OCI-LY1 (cell line): ENCODE measurements at regions not wholly inside any gene's neighbourhood (a gene's known extent, or its start where the extent isn't known, plus 50 kb on each side); places are given as distances from the start of the nearest gene placed in this dataset.

Source experiments
- H2AFZ ChIP-seq: fragments of 200-600 bp; sonication (generic), shearing (Covaris generic); 2 replicates; pipeline ENCODE4 v1.6.0; 2014; ENCODE audit warnings: antibody characterized with exemption, mild to moderate bottlenecking, low read length
- H3F3A ChIP-seq: fragments of 200-600 bp; sonication (generic), shearing (Covaris generic); 2 replicates; pipeline ENCODE4 v1.6.0; 2014; ENCODE audit warnings: mild to moderate bottlenecking, antibody characterized with exemption, low read length, moderate library complexity; ENCODE audit not compliant: insufficient read depth
- H3K27ac ChIP-seq: fragments of 200-600 bp; sonication (generic); 2 replicates; pipeline ENCODE4 v1.5.1; 2014; ENCODE audit warnings: low read length, mixed run types, mild to moderate bottlenecking, low read depth; ENCODE audit not compliant: poor library complexity, severe bottlenecking
- H3K27me3 ChIP-seq: fragments of 200-600 bp; sonication (generic); 2 replicates; pipeline ENCODE4 v1.6.0; 2014; ENCODE audit warnings: antibody characterized with exemption, mild to moderate bottlenecking, low read length, moderate library complexity; ENCODE audit not compliant: insufficient read depth
- H3K36me3 ChIP-seq: fragments of 200-600 bp; sonication (generic); 2 replicates; pipeline ENCODE4 v1.6.1; 2014; ENCODE audit warnings: mild to moderate bottlenecking, antibody characterized with exemption, low read length, moderate library complexity, mixed read lengths; ENCODE audit not compliant: insufficient read depth
- H3K4me1 ChIP-seq: fragments of 200-600 bp; sonication (generic); 2 replicates; pipeline ENCODE4 v1.5.1; 2014; ENCODE audit warnings: mild to moderate bottlenecking, low read length, moderate library complexity; ENCODE audit not compliant: insufficient read depth, severe bottlenecking
- H3K4me2 ChIP-seq: fragments of 200-600 bp; sonication (generic), shearing (Covaris generic); 2 replicates; pipeline ENCODE4 v1.6.1; 2014; ENCODE audit warnings: low read length
- H3K4me3 ChIP-seq: fragments of 200-600 bp; sonication (generic); 2 replicates; pipeline ENCODE4 v1.5.1; 2014; ENCODE audit warnings: low read length, low read depth, mild to moderate bottlenecking, mixed read lengths; ENCODE audit not compliant: poor library complexity, severe bottlenecking
- H3K79me2 ChIP-seq: fragments of 200-600 bp; shearing (Covaris generic); 2 replicates; pipeline ENCODE4 v1.6.1; 2016; ENCODE audit warnings: mixed run types, low read length, mixed read lengths; ENCODE audit not compliant: insufficient read depth
- H3K9ac ChIP-seq: fragments of 200-600 bp; sonication (generic), shearing (Covaris generic); 2 replicates; pipeline ENCODE4 v1.6.1; 2014; ENCODE audit warnings: mild to moderate bottlenecking, low read length, mixed read lengths
- H3K9me2 ChIP-seq: fragments of 200-600 bp; sonication (generic), shearing (Covaris generic); 2 replicates; pipeline ENCODE4 v1.6.1; 2014; ENCODE audit warnings: low read depth, mild to moderate bottlenecking, low read length, mixed read lengths
- H3K9me3 ChIP-seq: fragments of 200-600 bp; shearing (Covaris generic); 2 replicates; pipeline ENCODE4 v1.6.1; 2014; ENCODE audit warnings: low read length, mixed read lengths
- H4K20me1 ChIP-seq: fragments of 200-600 bp; sonication (generic), shearing (Covaris generic); 2 replicates; pipeline ENCODE4 v1.6.0; 2016; ENCODE audit warnings: mild to moderate bottlenecking, low read length; ENCODE audit not compliant: insufficient read depth
- EZH2 ChIP-seq: fragments of 200-600 bp; sonication (generic), shearing (Covaris generic); IDR thresholded peaks from 2 replicates; pipeline ENCODE4 v1.8.0; 2017; ENCODE audit warnings: borderline replicate concordance, mixed run types, mild to moderate bottlenecking, antibody characterized with exemption, low read length, moderate library complexity, mixed read lengths
- TF ChIP-seq, protein P1 (sequence below): fragments of 200-600 bp; sonication (generic), shearing (Covaris generic); IDR thresholded peaks from 2 replicates; pipeline ENCODE4 v1.5.1; 2017; ENCODE audit warnings: mild to moderate bottlenecking, antibody characterized with exemption, low read length, moderate library complexity, mixed read lengths

DNA sequence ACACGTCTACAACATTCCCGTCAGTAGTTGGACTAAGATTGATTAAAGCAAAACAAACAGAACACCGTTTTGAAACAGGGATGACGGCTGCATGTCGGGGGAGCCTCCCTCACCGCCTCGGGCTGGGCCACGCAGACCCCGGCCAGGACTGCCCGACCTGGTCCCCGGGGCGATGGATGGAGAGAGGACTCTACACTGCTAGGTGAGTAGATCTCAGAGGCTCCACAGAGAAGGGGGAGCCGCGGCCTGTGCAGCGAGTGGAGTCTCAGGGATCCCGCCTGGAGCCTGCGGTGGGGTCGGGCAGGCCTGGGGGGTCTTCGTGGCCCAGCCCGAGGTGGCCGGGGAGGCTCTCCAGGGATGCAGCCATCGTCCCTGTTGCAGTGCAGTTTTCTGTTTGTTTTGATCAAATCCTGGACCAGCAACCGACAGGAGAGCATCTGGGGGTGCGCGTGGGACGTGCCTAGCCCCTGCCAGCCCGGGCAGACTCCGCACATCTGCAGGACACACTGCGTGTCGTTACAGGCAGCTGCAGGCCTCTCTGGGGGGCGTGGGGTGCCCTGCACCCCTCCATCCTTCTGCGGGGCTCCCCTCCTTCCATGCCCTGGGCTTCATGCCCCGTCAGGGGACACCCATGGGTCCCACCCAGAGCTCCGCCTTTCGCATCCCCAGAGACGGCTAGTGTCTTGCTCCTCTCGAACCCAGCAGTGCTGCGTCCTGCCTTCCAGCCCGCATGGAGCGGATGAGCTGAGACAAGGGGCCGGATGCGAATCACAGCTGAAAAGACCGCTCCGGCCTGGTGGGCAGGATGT, 143.6 kb downstream of the RTP5 start:
- no peak overlapping the region for H3K9ac ChIP-seq
- no peaks in the 10 kb centered on the region for H3K27me3 ChIP-seq
- no peaks in the 10 kb centered on the region for H3K9me3 ChIP-seq
- H3K4me1 ChIP-seq, result no peaks in the 10 kb centered on the region
- H3K4me2 ChIP-seq, result no peak overlapping the region
- no peaks in the 10 kb centered on the region; the same call in 1 of the 2 replicates for H3F3A ChIP-seq
- H2AFZ ChIP-seq, result no peak overlapping the region
- TF ChIP-seq, protein P1, sequence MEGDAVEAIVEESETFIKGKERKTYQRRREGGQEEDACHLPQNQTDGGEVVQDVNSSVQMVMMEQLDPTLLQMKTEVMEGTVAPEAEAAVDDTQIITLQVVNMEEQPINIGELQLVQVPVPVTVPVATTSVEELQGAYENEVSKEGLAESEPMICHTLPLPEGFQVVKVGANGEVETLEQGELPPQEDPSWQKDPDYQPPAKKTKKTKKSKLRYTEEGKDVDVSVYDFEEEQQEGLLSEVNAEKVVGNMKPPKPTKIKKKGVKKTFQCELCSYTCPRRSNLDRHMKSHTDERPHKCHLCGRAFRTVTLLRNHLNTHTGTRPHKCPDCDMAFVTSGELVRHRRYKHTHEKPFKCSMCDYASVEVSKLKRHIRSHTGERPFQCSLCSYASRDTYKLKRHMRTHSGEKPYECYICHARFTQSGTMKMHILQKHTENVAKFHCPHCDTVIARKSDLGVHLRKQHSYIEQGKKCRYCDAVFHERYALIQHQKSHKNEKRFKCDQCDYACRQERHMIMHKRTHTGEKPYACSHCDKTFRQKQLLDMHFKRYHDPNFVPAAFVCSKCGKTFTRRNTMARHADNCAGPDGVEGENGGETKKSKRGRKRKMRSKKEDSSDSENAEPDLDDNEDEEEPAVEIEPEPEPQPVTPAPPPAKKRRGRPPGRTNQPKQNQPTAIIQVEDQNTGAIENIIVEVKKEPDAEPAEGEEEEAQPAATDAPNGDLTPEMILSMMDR, result no peak
- TF ChIP-seq EZH2, result no peak
- H3K9me2 ChIP-seq, result no peaks in the 10 kb centered on the region
- H4K20me1 ChIP-seq, result no peaks in the 10 kb centered on the region
- H3K79me2 ChIP-seq, result no peaks in the 10 kb centered on the region
- H3K4me3 ChIP-seq, result no peak overlapping the region
- H3K27ac ChIP-seq, result no peak overlapping the region
- H3K36me3 ChIP-seq, result no peaks in the 10 kb centered on the region

DNA sequence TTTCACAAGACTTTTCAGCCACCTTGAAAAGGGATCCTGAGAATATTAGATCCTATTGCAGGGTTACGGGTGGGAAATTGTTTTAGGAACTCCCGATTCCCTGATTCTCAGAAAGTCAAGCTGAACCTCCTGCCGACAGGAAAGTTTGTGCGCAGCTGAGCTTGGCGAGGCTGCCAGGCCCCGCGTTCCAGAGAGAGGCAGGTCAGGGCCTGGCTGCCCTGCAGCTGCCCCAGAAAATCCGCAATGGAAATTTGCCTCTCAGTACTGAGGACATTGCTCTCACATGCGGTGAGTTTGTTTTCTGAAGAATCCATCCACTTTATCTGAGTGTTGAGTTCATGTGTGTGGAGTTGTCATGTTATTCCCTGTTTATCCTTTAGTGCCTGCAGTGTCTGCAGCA, 144.2 kb downstream of the RTP5 start:
- Histone ChIP-seq H3K4me3 (no peak overlapping the region), H3F3A (no peaks in the 10 kb centered on the region; the same call in 1 of the 2 replicates), H3K9ac (no peak overlapping the region), H3K9me3 (no peaks in the 10 kb centered on the region), H3K4me1 (no peaks in the 10 kb centered on the region), H3K27ac (no peak overlapping the region), H3K36me3 (no peaks in the 10 kb centered on the region), H2AFZ (no peak overlapping the region), H3K79me2 (no peaks in the 10 kb centered on the region), H4K20me1 (no peaks in the 10 kb centered on the region), H3K27me3 (no peaks in the 10 kb centered on the region), H3K9me2 (no peaks in the 10 kb centered on the region), H3K4me2 (no peak overlapping the region)
- no peak for TF ChIP-seq EZH2
- TF ChIP-seq, protein P1, result no peak

DNA sequence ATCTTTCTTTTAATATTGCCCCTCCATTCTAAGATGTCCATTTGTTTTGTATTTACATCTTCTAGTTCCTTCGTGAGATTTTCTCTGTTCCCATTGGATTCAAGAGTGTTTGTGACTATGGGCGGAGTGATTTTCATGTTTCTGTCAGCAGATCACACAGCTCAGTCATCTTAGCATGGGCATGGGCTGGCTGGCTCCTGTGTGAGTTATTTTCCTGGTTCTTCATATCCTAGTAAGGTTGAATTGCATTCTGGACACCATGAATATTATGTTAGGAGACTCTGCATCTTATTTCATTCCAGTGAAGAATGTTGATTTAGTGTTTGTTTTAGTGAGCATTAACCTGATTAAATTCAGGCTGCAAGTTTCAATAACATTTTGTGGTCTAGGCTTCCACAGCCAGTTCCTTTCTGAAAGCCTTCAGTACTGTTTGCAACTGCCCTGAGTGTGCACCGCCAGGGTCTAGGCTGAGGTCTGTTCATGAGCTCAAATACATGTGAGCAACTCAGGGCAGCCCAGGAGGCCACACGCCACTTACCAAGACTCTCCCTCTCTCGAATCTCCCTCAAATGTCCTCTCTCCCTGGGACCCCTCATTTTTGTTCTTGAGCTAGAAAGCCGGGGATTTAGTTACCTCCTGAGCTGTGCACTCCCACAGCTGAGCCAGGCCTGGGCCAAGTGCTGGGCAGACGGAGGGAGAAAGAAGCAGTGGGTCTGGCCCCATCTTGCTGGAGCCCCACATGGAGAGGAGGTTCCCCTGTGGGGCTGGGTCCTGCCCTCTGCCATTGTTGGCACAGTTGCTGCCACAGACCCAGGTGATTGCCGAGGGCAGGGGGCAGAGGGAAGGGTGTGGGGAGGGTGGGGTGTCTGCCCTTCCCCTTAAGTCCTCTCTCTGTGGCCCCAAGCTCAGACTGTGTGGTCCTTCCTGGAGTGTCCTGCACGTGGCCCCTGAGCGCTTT, 145.9 kb downstream of the RTP5 start:
- H3K4me3 ChIP-seq, result no peak overlapping the region
- H3K79me2 ChIP-seq, result no peaks in the 10 kb centered on the region
- no peaks in the 10 kb centered on the region; the same call in 1 of the 2 replicates for H3F3A ChIP-seq
- H2AFZ ChIP-seq, result no peak overlapping the region
- no peak overlapping the region for H3K27ac ChIP-seq
- no peak overlapping the region for H3K9ac ChIP-seq
- no peak overlapping the region for H3K4me2 ChIP-seq
- H3K36me3 ChIP-seq, result no peaks in the 10 kb centered on the region
- TF ChIP-seq, protein P1, result no peak
- TF ChIP-seq EZH2, result no peak
- H4K20me1 ChIP-seq, result no peaks in the 10 kb centered on the region
- H3K9me3 ChIP-seq, result no peaks in the 10 kb centered on the region
- no peaks in the 10 kb centered on the region for H3K27me3 ChIP-seq
- H3K9me2 ChIP-seq, result no peaks in the 10 kb centered on the region
- H3K4me1 ChIP-seq, result no peaks in the 10 kb centered on the region
